AG04449 (cell line): ENCODE measurements at regions not wholly inside any gene's neighbourhood (a gene's known extent, or its start where the extent isn't known, plus 50 kb on each side); places are given as distances from the start of the nearest gene placed in this dataset.
"Not testable (repeated sequence)": the region's sequence is repeated elsewhere in the genome, so short reads cannot be mapped to it uniquely, and the experiment has no call there.

Experiments used
- CTCF ChIA-PET: fragments of 350-600 bp; formaldehyde crosslinking; extraction: SDS; loops from one replicate; lab custom pipeline; 2021; ENCODE audit warnings: antibody characterized with exemption; lab: Yijun Ruan, JAX
- POLR2A ChIA-PET: fragments of 400-600, 350-600 bp; formaldehyde crosslinking; extraction: SDS; loops from one replicate; lab custom pipeline; 2020; ENCODE audit warnings: antibody characterized with exemption, inconsistent platforms; lab: Yijun Ruan, JAX
- DNase-seq: peaks from one replicate; pipeline ENCODE4 v3.0.0-alpha.2; 2010; ENCODE audit warnings: low read depth, low spot score
- H3K4me3 ChIP-seq: 2 replicates; pipeline ENCODE4 v1.5.1; 2011; ENCODE audit warnings: low read depth, mild to moderate bottlenecking, control low read depth, low read length
- TF ChIP-seq, protein P1 (sequence below): IDR thresholded peaks from one replicate; pipeline ENCODE4 v1.5.1; 2011; ENCODE audit warnings: mild to moderate bottlenecking, moderate library complexity, low read length, control low read depth, inconsistent platforms; ENCODE audit not compliant: insufficient read depth; ENCODE audit errors: missing control alignments

DNA sequence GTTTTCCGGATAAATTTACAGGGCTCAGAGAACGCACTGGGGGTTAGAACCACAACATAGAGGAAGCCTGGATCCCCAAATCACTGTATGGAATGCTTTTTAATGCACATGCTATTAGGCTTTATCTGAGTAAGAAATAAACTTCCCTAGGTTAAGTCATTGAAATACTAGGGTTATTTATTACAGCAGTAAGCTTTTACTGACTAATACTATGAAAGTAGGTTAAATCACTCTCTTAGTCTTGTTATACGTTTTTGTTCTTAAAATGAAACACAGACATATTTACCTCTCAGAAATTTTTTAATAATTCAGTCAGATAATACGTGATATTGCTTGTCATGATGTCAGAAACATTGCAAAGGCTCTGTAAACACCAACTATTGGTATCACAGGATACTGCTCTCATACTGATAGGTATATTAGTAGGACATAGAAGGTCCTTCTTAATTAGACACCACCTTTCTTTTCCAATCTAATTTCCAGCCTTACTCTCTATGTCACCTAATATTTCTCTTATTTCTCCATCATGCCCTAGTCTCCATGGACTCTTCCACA is 162.7 kb upstream of the NYAP2 start:
- ChIA-PET POLR2A (no interaction called here), CTCF (no interaction called here)
- TF ChIP-seq, protein P1, sequence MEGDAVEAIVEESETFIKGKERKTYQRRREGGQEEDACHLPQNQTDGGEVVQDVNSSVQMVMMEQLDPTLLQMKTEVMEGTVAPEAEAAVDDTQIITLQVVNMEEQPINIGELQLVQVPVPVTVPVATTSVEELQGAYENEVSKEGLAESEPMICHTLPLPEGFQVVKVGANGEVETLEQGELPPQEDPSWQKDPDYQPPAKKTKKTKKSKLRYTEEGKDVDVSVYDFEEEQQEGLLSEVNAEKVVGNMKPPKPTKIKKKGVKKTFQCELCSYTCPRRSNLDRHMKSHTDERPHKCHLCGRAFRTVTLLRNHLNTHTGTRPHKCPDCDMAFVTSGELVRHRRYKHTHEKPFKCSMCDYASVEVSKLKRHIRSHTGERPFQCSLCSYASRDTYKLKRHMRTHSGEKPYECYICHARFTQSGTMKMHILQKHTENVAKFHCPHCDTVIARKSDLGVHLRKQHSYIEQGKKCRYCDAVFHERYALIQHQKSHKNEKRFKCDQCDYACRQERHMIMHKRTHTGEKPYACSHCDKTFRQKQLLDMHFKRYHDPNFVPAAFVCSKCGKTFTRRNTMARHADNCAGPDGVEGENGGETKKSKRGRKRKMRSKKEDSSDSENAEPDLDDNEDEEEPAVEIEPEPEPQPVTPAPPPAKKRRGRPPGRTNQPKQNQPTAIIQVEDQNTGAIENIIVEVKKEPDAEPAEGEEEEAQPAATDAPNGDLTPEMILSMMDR: no peak

DNA sequence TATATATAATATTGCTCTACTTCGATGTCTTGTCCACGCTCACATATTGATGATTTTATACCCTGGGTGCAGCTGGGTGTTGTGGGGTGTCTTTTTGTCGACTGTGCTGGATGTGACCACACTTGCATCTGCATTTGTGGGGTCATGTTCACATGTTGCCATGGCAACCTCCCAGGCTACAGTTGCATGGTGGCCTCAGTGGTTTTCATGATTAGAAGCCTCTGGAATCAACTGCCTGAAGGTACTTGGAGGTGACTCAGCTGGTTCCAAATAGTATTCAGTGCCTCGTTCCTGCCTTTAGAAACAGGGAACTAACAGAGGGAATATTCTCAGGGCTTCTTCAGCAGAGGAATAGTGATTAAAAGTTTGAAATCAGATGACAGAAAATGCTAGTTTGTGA is 166.3 kb upstream of the NYAP2 start:
- POLR2A ChIA-PET: no interaction called here
- no peak overlapping the region for H3K4me3 ChIP-seq
- CTCF ChIA-PET: no interaction called here
- DNase-seq: peak; percentile 10
- TF ChIP-seq, protein P1: no peak

More for the DNA sequence above, 162.7 kb upstream of the NYAP2 start:
- H3K4me3 ChIP-seq: no peak overlapping the region
- no peak for DNase-seq

DNA sequence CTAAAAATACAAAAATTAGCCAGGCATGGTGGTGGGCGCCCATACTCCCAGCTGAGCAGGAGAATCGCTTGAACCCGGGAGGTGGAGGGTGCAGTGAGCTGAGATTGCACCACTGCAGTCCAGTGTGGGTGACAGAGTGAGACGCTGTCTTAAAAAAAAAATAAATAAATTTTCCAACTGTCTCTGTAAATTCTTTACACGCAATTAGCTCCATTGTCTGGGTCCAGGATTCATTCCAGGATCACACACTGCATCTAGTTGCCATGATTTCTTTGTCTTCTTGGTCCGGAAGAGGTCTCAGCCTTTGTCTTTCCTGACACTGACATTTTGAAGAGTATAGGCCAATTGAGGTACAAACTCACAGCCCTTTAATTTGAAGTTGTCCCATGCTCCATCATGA is 167.6 kb upstream of the NYAP2 start:
- ChIA-PET CTCF (no interaction called here), POLR2A (no interaction called here)
- no peak overlapping the region for H3K4me3 ChIP-seq
- no peak for DNase-seq
- TF ChIP-seq, protein P1: no peak

DNA sequence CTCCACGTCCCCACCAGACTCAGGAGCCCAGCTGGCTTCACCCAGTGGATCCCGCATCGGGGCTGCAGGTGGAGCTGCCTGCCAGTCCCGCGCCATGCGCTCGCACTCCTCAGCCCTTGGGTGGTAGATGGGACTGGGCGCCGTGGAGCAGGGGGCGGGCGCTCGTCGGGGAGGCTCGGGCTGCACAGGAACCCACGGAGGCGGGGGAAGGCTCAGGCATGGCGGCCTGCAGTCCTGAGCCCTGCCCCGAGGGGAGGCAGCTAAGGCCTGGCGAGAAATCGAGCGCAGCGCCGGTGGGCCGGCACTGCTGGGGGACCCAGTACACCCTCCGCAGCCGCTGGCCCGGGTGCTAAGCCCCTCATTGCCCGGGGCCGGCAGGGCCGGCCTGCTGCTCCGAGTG is 170.2 kb upstream of the NYAP2 start:
- CTCF ChIA-PET, DNase-seq, POLR2A ChIA-PET, H3K4me3 ChIP-seq: not testable (repeated sequence)

DNA sequence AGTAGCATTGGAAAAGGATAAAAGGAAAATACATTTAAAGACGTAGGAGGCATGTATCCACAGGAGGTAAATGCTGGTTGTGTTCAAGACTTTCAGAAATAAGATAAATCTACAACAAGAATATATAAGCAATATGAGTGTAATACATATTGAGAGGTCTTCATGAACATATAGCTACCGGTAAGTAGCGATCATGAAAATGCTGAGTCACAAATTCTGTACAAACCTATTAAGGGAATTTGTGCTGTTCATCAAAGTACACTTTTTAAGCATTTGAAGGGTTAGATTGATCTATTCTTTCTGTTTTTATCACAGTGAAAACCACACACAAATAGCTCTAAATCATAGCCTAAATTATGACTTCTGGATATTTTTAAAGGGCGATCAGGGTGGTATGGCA is 173.1 kb upstream of the NYAP2 start:
- ChIA-PET POLR2A (no interaction called here), CTCF (no interaction called here)
- TF ChIP-seq, protein P1: no peak

DNA sequence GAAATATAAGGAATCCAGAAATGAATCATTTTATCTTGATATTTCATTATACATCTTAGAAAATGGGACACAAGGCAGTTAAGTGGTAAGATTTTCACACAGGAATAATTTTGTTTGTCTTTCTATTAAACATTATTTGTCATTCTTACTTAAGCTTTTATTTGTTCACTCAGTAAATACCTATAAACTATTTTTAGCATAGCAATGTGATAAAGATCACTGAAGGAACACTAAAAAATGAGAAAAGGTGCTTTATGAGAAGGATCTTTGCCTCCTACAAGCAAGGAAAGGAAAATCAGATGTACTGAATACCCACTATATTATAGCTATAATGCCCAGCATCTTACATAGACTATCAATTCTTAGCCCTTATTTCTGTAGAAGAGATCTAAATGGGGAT is 176.2 kb upstream of the NYAP2 start:
- TF ChIP-seq, protein P1: no peak
- ChIA-PET CTCF (no interaction called here), POLR2A (no interaction called here)
- H3K4me3 ChIP-seq: no peak overlapping the region
- DNase-seq: no peak

More for the DNA sequence above, 173.1 kb upstream of the NYAP2 start:
- no peak for DNase-seq
- H3K4me3 ChIP-seq: no peak overlapping the region

DNA sequence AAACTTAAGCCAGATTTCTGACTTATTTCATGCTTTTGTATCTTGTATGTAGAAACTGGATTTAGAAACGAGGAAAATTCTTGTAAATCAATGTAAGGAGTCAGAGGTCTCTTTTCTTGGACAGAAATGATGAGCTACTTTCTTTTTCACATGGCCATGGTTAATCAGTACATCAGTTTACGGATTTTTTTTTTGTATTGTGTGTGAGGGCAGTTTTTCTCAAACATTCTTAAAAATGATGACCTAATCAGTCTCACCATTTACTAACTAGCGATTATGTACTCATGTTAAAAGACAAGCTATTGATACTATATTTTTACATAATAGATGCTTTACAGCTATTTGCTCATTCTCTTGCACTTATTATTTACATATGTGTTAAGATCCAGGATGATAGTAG is 165.2 kb upstream of the DOCK10 start:
- TF ChIP-seq, protein P1: no peak
- ChIA-PET POLR2A (no interaction called here), CTCF (no interaction called here)
- DNase-seq: no peak
- no peak overlapping the region for H3K4me3 ChIP-seq
